ENCODE measurements at regions not wholly inside any gene's neighbourhood (a gene's known extent, or its start where the extent isn't known, plus 50 kb on each side); places are given as distances from the start of the nearest gene placed in this dataset.

DNA sequence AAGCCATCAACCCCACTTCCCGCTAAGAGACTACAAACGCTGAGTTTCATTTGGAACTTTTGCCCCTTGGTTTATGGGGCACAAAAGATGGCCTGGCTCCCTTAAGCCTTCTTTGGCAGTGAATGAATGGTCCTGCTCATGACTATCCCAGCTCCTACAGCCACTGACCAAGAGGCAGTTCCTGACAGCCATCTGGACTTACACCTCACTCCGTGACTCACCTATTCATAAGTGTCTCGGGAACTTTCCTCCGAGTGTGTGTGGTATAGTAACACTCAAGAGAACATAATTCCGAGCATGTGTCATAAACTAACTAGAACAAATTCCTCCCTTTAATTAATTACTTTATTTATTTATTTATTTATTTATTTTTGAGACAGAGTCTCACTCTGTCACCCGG, 51.9 kb upstream of the NUDT4 start:
- intact Hi-C loops (cut with micrococcal nuclease): no loop called here
- ATAC-seq (no peak), DNase-seq (no peak)
